HFFc6 (cell line): ENCODE measurements at regions not wholly inside any gene's neighbourhood (a gene's known extent, or its start where the extent isn't known, plus 50 kb on each side); places are given as distances from the start of the nearest gene placed in this dataset.

Experiments
- DNase-seq: peaks from one replicate; pipeline ENCODE4 v3.0.0-alpha.2; 2018
- H3K27ac Mint-ChIP-seq: 2 replicates; pipeline ENCODE4 v1.8.0; 2020; ENCODE audit warnings: mild to moderate bottlenecking, mixed read lengths
- H3K27me3 Mint-ChIP-seq: 2 replicates; pipeline ENCODE4 v1.8.0; 2021; ENCODE audit warnings: mild to moderate bottlenecking, moderate library complexity, mixed read lengths; ENCODE audit not compliant: insufficient read depth
- H3K36me3 Mint-ChIP-seq: 2 replicates; pipeline ENCODE4 v1.8.0; 2021; ENCODE audit warnings: low read depth, mixed read lengths
- H3K4me1 Mint-ChIP-seq: 2 replicates; pipeline ENCODE4 v1.8.0; 2020; ENCODE audit warnings: low read depth, mixed read lengths
- H3K4me3 Mint-ChIP-seq: 2 replicates; pipeline ENCODE4 v1.8.0; 2020; ENCODE audit warnings: mild to moderate bottlenecking, moderate library complexity, mixed read lengths
- H3K9me3 Mint-ChIP-seq: 2 replicates; pipeline ENCODE4 v1.8.0; 2020; ENCODE audit warnings: mild to moderate bottlenecking, mixed read lengths
- CTCF ChIP-seq: fragments of 200-600 bp; sonication (generic); IDR thresholded peaks from 2 replicates; pipeline ENCODE4 v1.5.0; 2021; ENCODE audit warnings: antibody characterized with exemption, mild to moderate bottlenecking

GRCh38 chr3:40867797-40868196, 331.5 kb upstream of the CTNNB1 start:
- Mint-ChIP-seq H3K27me3 (no peaks in the 10 kb centered on the region), H3K27ac (no peak overlapping the region)

GRCh38 chr3:40869013-40869412, 330.3 kb upstream of the CTNNB1 start:
- Mint-ChIP-seq H3K27me3 (no peaks in the 10 kb centered on the region), H3K4me3 (no peak overlapping the region), H3K9me3 (peaks cover 59% of the 10 kb centered on the region), H3K36me3 (no peaks in the 10 kb centered on the region), H3K4me1 (no peaks in the 10 kb centered on the region), H3K27ac (no peak overlapping the region)
- no peak for DNase-seq
- TF ChIP-seq CTCF = no peak

More at GRCh38 chr3:40867797-40868196, 331.5 kb upstream of the CTNNB1 start:
- Mint-ChIP-seq H3K4me1 (no peaks in the 10 kb centered on the region), H3K36me3 (no peaks in the 10 kb centered on the region), H3K9me3 (peaks cover 66% of the 10 kb centered on the region), H3K4me3 (no peak overlapping the region)
- no peak for TF ChIP-seq CTCF
- no peak for DNase-seq

GRCh38 chr3:40869939-40870338, 329.4 kb upstream of the CTNNB1 start:
- no peak for TF ChIP-seq CTCF
- no peak for DNase-seq
- no peaks in the 10 kb centered on the region for H3K4me1 Mint-ChIP-seq
- H3K9me3 Mint-ChIP-seq = peaks cover 62% of the 10 kb centered on the region
- H3K27ac Mint-ChIP-seq = no peak overlapping the region
- no peak overlapping the region for H3K4me3 Mint-ChIP-seq
- 0 out of 2 replicates have a peak, but pooled peaks cover 4% of the 10 kb centered on the region for H3K36me3 Mint-ChIP-seq
- H3K27me3 Mint-ChIP-seq = no peaks in the 10 kb centered on the region

- Mint-ChIP-seq H3K4me3 (no peak overlapping the region), H3K27me3 (no peaks in the 10 kb centered on the region; the same call in 1 of the 2 replicates), H3K9me3 (peaks cover 67% of the 10 kb centered on the region), H3K27ac (no peak overlapping the region), H3K4me1 (no peaks in the 10 kb centered on the region), H3K36me3 (0 out of 2 replicates have a peak, but pooled peaks cover 4% of the 10 kb centered on the region)
- DNase-seq = no peak
- TF ChIP-seq CTCF = no peak
These were observed 327.9 kb upstream of the CTNNB1 start for GRCh38 chr3:40871394-40871793.

- no peak overlapping the region for H3K4me3 Mint-ChIP-seq
- no peaks in the 10 kb centered on the region; the same call in 1 of the 2 replicates for H3K27me3 Mint-ChIP-seq
- 0 out of 2 replicates have a peak, but pooled peaks cover 4% of the 10 kb centered on the region for H3K36me3 Mint-ChIP-seq
- no peak for DNase-seq
- no peak overlapping the region for H3K27ac Mint-ChIP-seq
- peaks cover 67% of the 10 kb centered on the region for H3K9me3 Mint-ChIP-seq
- no peak for TF ChIP-seq CTCF
- H3K4me1 Mint-ChIP-seq = no peaks in the 10 kb centered on the region
These were observed 326.9 kb upstream of the CTNNB1 start for GRCh38 chr3:40872258-40872920.
